HG03060 (cell line): ENCODE measurements at regions not wholly inside any gene's neighbourhood (a gene's known extent, or its start where the extent isn't known, plus 50 kb on each side); places are given as distances from the start of the nearest gene placed in this dataset.

Experiments used
- ATAC-seq: cut with Tn5 transposase; IDR thresholded peaks from one replicate; pipeline ENCODE4 v1.9.1; 2021; ENCODE audit warnings: low read depth, moderate number of reproducible peaks; ENCODE audit not compliant: unreplicated experiment

DNA sequence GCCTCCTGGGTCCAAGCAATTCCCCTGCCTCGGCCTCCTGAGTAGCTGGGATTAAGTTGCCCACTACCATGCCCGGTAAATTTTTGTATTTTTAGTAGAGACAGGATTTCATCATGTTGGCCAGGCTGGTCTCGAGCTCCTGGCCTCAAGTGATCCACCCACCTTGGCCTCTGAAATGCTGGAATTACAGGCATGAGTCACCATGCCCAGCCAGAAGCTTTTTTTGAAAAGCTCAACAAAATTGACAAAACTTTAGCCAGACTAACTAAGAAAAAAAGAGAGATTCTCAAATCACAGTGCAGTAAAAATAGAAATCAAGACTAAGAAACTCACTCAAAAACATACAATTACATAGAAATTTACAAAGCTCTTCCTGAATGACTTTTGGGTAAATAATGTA lies 420.6 kb downstream of the COL12A1 start:
- no peak for ATAC-seq

DNA sequence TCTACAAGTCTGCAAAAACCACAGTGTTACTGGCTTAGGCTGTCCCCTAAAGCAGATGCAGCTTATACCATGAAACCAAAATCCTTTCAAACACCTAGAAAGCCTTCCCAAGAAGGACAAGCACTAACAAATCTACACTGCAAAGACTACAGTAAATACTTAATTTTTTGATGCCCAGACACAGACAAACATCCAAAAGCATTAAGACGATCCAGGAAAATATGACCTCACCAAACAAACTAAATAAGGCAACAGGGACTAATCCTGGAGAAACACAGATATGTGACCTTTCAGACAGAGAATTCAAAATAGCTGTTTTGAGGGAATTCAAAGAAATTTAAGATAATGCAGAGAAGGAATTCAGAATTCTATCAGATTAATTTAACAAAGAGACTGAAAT lies 423.5 kb downstream of the COL12A1 start:
- ATAC-seq = no peak

DNA sequence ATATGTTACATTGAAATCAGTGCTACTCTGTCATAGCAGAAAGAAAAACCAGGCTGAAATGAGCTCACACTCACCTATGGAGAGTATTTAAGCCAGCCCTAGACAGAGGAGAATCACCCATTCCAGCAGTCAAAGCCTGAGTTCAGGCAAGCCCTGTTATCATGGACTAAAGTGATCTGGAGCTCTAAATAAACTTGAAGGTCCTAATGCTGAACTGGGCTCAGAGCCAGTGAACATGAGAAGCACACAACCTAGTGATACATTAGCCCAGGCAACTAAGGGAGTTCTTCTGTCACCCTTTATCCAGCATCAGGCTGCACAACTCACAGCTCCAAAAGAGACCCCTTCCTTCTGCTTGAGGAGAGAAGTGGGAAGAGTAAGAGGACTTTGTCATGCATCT lies 425.0 kb downstream of the COL12A1 start:
- ATAC-seq = no peak

DNA sequence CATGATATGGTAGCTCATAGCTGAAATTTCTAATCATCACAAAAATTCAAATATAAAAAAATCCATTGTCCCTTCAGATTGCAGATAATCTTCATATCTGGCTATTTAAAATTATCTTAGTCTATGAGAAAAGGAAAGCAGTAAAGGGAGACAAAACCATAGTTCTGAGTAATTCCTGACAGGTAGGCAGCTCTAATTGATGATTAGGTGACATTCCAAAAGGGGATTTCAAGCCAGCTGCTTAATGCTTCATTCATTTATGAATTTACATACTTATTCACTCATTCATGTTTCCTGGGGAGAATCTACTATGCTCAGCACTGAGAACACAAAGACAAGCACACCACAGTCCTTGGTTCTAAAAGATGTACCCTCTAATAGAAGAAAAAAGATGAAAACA lies 437.1 kb downstream of the COL12A1 start:
- ATAC-seq = no peak

DNA sequence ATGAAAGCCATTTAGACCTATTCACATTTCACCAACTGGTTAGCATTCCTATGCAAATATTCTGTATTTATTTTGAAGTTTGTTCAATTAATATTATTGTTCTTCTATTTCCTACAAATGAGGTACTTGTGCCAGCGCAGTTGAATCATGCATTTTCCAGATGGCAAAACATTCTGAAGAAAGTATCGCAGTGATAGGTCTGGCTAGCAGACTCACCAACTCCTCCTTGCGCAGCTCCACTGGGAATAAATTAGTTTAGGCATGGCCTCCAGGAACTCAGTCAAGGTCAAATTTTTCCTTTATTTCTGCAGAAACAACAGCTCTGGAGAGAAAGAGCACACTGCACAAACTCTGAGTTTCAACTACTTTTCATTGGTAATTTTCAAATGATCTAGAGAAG lies 437.7 kb downstream of the COL12A1 start:
- ATAC-seq = no peak

DNA sequence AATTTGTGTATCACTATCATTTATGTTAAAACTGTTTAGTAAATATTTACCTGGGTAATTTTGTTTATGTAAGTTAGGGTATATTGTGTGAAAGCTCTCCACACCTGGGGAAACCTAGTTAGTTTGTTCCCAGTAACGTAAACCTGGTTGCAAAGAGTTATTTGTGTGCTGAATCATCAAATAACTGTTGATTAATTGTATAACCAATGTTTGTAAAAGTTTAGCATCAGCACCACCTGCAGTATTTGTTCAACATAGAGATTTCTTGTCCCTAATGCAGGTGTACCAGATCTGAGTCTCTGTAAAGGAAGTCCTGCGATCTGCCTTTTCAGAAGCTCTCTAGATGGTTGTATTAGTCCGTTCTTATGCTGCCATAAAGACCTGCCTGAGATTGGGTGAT lies 440.4 kb downstream of the COL12A1 start:
- ATAC-seq = no peak

DNA sequence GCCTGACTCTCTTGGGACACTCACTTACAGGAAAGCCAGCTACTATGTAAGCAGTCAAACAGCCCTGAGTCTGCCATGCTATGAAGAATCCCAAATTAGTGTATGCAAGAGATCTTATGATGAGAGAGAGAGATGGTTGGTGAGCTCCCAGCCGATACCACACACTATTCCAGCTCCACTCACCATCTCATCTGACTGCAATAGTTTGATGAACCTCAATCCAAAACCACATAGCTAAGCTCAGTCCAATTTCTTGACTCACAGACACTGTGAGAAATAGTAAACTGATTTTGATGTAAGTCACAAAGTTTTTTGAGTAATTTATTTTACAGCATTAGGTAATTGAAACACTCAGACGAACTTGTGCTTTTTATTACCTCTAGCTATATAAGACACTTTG lies 441.4 kb downstream of the COL12A1 start:
- ATAC-seq = no peak

DNA sequence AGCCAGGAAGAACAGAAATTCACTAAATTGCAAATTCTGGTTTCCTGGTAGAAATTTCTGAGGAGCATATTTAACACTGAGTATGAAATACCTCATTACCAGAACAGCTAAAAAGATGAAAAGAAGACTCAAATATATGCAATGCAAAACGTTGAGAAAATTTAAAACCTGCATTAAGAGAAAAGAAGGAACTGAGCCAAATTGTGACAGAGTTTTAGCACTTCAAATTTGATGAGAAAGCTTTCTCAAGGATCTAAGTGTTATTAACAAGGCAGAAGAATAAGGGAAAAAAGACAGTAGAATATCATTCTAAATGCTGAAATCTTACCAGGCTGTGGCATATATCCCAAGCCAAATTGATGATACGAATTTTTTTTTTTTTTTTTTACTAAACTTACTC lies 443.0 kb downstream of the COL12A1 start:
- no peak for ATAC-seq

DNA sequence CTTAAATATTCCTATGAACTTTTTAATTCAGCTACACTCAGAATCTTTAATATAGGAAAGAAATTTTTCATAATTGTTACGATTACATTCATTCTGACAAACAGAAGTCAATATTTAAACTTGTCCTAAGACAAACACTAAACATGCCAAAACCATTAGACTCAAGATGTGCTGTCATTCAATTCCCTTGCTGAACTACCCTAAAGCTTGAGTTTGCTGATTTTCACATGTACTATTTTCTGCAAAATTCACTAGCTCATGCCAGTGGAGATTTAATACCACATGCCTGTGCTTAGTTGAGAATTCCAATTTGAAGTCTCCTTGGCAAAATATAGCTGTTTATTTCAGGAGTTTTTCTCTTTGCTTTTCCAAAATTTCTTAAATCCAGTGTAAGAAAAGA lies 448.0 kb downstream of the COL12A1 start:
- ATAC-seq = no peak

DNA sequence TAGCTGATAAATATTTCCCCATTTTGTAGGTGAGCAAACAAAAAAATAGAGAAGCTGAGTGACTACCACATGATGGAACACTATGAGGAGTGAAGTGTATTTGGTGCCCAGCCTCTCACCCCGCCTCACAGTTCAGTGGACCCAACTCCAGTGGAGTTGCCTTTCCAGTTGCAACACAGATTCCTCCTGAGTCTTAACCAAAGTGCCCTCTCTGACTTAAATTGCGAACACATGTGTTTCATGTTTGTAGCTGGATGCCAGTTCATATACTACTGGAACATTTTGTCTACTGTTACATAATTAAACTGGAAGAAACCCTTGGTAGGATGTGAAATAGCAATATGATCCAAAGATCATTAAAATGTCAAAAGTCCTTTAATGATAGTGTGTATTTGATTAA lies 448.9 kb downstream of the COL12A1 start:
- ATAC-seq = no peak

DNA sequence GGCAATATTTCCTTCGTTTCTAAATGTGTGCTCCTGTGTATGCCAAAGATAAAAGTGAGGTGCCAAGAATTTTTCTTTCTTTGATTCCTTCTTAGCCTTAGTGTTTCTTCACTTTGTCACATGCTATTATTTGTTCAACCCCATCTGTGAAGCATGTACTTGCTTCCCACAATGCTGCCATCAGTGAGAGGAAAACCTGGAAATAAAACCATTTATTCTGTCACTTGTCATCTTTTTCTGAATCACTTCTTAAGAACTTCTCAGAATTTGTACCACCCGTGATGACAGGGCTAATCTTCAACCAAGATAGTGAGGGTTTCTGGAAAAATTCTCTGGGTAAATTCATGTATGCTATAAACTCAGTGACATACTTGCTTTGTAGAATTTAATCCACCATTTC lies 450.1 kb downstream of the COL12A1 start:
- ATAC-seq = no peak

DNA sequence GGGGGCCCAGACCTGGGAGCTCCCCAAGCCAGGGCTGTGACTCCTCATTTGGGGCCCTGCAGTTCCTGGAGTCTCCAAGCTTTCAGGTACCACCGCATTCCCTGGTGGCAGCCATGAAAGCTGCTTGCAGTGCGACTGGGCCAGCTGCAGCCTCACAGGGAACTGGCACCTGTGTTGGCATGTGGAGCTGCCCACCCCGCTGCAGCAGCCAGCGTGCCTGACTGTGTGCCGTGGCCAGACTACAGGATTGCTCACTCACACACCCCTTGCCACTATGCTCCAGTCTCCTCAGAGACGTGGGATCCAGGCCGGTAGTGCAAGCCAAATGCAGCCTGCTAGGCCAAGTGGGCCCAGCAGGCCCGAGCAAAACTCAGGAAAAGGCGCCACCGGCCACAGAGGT lies 450.7 kb downstream of the COL12A1 start:
- no peak for ATAC-seq

DNA sequence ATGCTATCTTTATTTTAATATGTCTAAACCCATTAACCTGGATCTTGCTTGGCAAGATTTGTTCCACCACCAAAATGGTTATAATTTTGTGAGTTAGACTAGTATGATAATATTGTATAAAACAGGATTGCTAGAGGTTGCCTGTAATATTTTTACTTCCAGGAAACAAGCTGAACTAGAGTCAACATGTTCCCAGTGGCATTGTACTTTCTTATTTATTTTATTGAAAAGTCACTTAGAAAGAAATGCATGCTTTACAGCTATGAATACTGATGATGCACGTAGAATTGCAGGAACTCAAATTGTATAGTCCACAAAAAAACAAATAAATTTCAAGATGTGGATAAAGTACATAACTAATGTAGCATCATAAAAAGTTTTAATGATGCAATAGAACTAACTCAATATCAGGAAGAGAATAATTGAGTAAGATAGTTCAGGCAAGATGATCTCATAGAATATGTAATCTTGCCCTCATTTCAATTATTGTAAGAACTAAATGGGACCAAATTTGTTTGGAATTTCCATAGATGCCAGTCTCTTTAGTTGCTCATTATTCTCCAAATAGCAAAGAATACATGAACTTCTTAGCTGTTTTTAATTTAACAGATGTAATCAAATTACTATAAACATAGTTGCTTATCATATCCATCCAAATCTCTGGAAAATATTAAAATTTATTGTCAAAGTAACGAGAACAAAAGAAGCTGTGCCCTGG lies 451.8 kb downstream of the COL12A1 start:
- no peak for ATAC-seq

DNA sequence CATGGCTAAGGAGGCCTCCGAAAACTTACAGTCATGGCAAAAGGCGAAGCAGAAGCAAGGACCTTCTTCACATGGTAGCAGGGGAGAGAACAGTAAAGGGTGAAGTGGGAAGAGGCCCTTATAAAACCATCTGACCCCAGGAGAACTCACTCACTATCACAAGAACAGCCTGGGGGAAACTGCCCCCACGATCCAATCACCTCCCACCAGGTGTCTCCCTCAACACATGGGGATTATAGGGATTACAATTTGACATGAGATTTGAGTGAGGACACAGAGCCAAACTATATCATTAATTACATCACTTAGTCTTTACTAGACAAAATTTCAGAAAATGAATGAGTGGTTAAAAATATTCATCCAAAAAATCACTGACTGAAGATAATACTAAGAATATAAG lies 453.6 kb downstream of the COL12A1 start:
- ATAC-seq = no peak

DNA sequence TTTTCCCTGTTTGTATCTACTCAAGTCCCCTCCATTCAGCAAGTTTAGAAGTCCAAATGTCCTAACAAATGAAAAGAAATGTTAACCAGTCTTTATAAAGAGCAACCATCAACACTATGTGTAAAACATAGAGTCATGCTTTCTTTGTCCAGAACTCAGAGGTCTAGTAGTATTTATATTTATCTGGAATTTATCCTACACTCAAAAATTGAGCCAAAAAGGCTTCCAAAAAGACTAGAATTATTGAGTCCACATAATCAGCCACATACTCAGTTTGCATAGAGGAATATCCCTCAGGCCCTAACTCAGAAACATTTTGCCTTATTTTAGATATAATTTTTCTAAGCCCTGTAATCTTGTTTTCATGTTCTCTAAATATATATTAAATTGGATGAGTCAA lies 455.0 kb downstream of the COL12A1 start:
- no peak for ATAC-seq

DNA sequence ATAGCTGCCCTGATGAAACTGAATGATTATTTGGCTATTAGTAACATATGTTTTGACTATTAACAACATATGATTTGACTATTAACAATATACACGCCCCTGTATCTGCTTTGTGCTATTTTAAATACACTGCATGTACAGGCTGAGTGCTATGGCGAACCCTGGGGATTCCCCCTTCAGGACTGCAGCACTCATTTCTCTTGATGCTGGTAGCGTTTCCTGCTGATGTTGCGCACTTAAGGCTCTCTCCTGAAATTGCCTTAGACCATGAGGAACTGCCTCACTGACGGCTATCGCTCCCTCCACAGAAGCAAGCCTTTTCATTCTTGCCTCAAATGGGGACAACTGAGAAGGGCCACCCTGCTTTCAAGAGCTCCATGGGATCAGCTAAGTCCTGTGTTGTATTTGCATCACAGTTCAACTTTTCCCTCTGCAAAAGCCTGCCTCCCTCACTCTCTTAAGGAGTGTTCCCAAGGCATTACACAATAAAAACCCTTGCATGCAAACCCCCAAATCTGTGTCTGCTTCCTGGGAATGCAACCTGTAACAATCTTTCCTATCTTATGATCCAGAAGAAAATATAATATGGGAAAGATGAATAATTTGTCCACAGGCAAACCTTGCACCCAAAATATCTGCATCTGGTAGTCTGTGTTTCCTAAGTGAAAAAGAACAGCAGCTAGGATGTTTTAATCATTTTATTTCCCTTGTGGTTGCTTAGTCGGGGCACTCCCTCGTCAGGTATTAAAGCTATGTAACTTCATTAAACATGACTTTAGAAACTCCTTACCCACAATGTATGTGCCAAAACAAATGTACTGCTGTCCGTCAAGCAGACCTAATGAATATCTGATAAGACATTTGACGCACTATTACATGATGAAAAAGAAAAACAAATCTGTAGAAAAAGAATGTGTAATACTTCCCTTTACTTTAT lies 456.4 kb downstream of the COL12A1 start:
- no peak for ATAC-seq

DNA sequence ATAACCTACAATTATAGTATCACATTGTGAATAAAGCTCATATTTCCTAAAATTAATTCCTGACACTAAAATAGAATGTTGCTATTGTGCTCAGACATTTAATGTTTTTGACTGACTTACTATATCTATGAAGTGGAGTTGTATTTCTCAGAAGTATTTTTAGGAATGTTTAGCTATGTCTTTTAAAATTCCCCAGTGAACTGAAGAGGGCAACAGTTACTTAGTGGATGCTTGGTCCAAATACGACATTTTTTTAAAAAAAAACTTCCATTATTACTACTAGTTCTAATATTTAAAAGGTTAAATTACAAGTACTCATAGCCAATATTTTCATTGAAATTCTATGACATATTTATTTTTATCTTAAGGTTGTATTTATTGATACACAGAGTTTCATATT lies 460.2 kb downstream of the COL12A1 start:
- ATAC-seq = no peak

DNA sequence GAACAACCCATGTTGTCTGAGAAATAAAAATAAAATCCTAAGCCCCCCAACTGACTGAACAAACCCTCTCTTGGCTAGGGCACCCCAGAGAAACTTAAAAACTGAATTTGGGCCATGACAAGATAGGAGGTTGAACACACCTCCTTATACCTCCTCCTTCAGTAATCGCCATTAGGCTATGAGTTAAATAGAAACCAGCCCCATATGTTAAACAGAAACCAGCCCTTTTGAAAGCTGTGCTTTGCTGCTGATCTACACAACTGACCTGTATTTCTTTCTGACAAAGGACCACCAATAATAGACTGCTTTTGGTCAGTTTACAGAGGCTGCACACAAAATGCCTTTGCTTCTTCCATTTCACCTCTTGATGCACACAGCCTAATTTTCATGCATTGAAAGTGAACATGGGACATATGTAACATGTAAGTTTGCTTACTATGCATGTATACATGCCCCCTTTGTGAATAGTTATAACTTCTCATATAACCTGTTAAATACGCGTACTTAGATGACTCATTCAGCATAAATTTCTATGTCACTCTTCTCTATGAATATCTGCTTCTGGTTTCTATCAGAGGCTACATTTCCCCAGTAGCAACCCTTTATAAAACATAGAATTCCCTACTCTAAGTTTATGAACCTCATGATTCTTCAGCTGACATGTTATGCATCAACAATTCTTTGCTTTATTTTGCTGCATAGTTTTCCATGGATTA lies 462.9 kb downstream of the COL12A1 start:
- ATAC-seq = no peak

DNA sequence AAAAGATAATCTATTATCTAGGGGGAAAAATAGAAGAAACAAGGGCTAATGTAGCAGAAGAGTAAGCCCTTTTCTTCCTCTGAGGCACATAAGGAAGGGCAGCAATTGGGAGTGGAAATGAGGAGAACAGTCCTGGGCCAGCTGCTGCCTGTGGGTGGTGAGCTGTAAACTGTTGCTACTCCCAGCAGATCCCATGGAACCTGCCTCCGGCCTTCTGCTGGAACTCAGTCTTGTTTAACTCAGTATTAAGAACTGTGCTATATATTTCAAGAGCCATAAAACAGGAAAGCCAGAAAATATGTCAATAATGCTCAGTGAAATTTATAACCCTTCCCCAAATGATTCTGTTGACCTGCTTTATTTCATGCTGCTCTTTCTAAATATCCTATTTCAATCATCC lies 464.2 kb downstream of the COL12A1 start:
- ATAC-seq = no peak

DNA sequence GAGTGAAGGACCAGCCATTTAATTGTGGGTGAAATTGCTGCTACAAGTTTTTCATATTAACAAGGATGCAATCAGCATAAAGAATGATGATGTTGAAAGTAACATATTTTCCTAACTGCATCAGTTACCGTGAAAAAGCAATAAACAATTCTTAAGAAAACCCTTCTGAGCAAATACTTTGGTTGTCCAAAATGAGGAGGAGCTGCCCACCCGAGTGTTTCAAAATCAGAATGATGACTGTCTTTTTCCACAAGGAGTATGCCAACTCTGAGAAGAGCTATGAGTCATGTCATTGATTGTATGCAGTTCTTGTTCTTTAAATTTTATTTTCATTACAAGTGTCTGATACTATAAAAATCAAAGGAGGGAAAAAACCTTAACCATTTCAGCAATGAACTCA lies 470.5 kb downstream of the COL12A1 start:
- ATAC-seq = no peak

DNA sequence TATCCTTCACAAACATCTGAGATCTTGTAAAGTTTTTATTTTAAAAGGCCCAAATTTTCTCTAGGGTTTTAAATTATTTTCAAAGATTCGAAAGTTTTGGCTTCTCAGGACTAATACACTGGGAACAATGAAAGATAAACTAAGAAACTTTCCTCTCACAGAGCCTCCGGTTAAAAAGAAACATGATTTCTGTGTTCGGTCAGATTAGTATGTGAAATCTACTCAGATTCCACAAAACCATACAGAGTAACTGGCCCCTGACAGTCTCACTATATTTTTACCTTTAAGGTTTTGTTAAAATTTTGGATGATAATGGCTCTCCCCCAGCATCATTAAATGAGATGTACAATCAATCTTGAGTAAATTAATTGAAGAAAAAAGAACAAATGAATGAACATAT lies 471.0 kb downstream of the COL12A1 start:
- ATAC-seq = no peak
